HG03469 (cell line): ENCODE measurements at regions not wholly inside any gene's neighbourhood (a gene's known extent, or its start where the extent isn't known, plus 50 kb on each side); places are given as distances from the start of the nearest gene placed in this dataset.
"Not testable (repeated sequence)": the region's sequence is repeated elsewhere in the genome, so short reads cannot be mapped to it uniquely, and the experiment has no call there.

Source experiments
- ATAC-seq: cut with Tn5 transposase; IDR thresholded peaks from one replicate; pipeline ENCODE4 v1.9.1; 2021; ENCODE audit warnings: mild to moderate bottlenecking, moderate library complexity, moderate number of reproducible peaks; ENCODE audit not compliant: unreplicated experiment

- ATAC-seq, result no peak
These were observed 53.6 kb upstream of the KCNK2 start for GRCh38 chr1:215028954-215029353.

- not testable (repeated sequence) for ATAC-seq
These were observed 52.0 kb upstream of the KCNK2 start for GRCh38 chr1:215030581-215030980.

GRCh38 chr1:215031392-215031791, 51.1 kb upstream of the KCNK2 start:
- ATAC-seq, result no peak
